Mesenchymal stem cell (in vitro differentiated cells and primary cell): ENCODE measurements at regions not wholly inside any gene's neighbourhood (a gene's known extent, or its start where the extent isn't known, plus 50 kb on each side); places are given as distances from the start of the nearest gene placed in this dataset.
"Not testable (repeated sequence)": the region's sequence is repeated elsewhere in the genome, so short reads cannot be mapped to it uniquely, and the experiment has no call there.

Experiments
- DNase-seq: peaks from one replicate; pipeline ENCODE4 v3.0.0-alpha.2; 2013
- H2AFZ ChIP-seq: one replicate; pipeline ENCODE4 v1.6.1; 2013; ENCODE audit warnings: low read depth, mild to moderate bottlenecking, control low read depth, inconsistent platforms, low read length, moderate library complexity
- H2AK5ac ChIP-seq: 2 replicates; pipeline ENCODE4 v1.6.1; 2013; ENCODE audit warnings: low read length, moderate library complexity, mild to moderate bottlenecking, inconsistent platforms; ENCODE audit not compliant: severe bottlenecking
- H2BK120ac ChIP-seq: one replicate; pipeline ENCODE4 v1.6.1; 2013; ENCODE audit warnings: low read depth, mild to moderate bottlenecking, inconsistent platforms, low read length, moderate library complexity
- H2BK12ac ChIP-seq, 2 experiments: one replicate each; pipeline ENCODE4 v1.6.1; 2013; ENCODE audit warnings: inconsistent platforms in 2 of 2, low read length in 2 of 2, mild to moderate bottlenecking in 2 of 2, moderate library complexity in 2 of 2, control low read depth in 1 of 2
- H2BK15ac ChIP-seq: one replicate; pipeline ENCODE4 v1.6.1; 2013; ENCODE audit warnings: mild to moderate bottlenecking, low read depth, inconsistent platforms; ENCODE audit not compliant: poor library complexity, severe bottlenecking
- H2BK5ac ChIP-seq: 2 replicates; pipeline ENCODE4 v1.6.1; 2013; ENCODE audit warnings: low read depth, mild to moderate bottlenecking, low read length, control low read depth, inconsistent platforms; ENCODE audit not compliant: poor library complexity, severe bottlenecking
- H3K14ac ChIP-seq, 2 experiments: one replicate each; pipeline ENCODE4 v1.6.1; 2013; ENCODE audit warnings: inconsistent platforms in 2 of 2, low read length in 2 of 2, control low read depth in 1 of 2, mild to moderate bottlenecking in 1 of 2, moderate library complexity in 1 of 2
- H3K18ac ChIP-seq, 2 experiments: one replicate each; pipeline ENCODE4 v1.6.1; 2013; ENCODE audit warnings: inconsistent platforms in 2 of 2, low read length in 2 of 2, control low read depth in 1 of 2, low read depth in 1 of 2, mild to moderate bottlenecking in 1 of 2
- H3K23ac ChIP-seq, 2 experiments: one replicate each; pipeline ENCODE4 v1.6.1; 2013; ENCODE audit warnings: inconsistent platforms in 2 of 2, low read length in 2 of 2, mild to moderate bottlenecking in 2 of 2, moderate library complexity in 2 of 2, control low read depth in 1 of 2
- H3K27ac ChIP-seq: 2 replicates; pipeline ENCODE4 v1.5.1; 2013; ENCODE audit warnings: mild to moderate bottlenecking, moderate library complexity, low read length, control low read depth, inconsistent platforms; ENCODE audit not compliant: poor library complexity, severe bottlenecking
- H3K27me3 ChIP-seq, 2 experiments: 2 replicates each; pipeline versions ENCODE4 v1.6.1 to v1.7.0; 2013; ENCODE audit warnings: low read length in 2 of 2, mild to moderate bottlenecking in 2 of 2, moderate library complexity in 2 of 2, control low read depth in 1 of 2, inconsistent platforms in 1 of 2; ENCODE audit not compliant: control insufficient read depth in 1 of 2, insufficient read depth in 1 of 2
- H3K36me3 ChIP-seq, 2 experiments: 2 replicates each; pipeline versions ENCODE4 v1.6.1 to v1.7.0; 2013; ENCODE audit warnings: low read length in 2 of 2, control low read depth in 1 of 2, inconsistent platforms in 1 of 2, low read depth in 1 of 2, mild to moderate bottlenecking in 1 of 2; ENCODE audit not compliant: insufficient read depth in 2 of 2, control insufficient read depth in 1 of 2
- H3K4ac ChIP-seq, 2 experiments: one replicate each; pipeline ENCODE4 v1.6.1; 2013; ENCODE audit warnings: inconsistent platforms in 2 of 2, low read length in 2 of 2, mild to moderate bottlenecking in 2 of 2, moderate library complexity in 2 of 2, control low read depth in 1 of 2, low read depth in 1 of 2
- H3K4me1 ChIP-seq: 2 replicates; pipeline ENCODE4 v1.6.1; 2013; ENCODE audit warnings: low read depth, low read length, control low read depth; ENCODE audit not compliant: control insufficient read depth, insufficient read depth
- H3K4me2 ChIP-seq: 2 replicates; pipeline ENCODE4 v1.6.1; 2013; ENCODE audit warnings: low read length, mild to moderate bottlenecking, inconsistent platforms; ENCODE audit not compliant: poor library complexity, severe bottlenecking
- H3K4me3 ChIP-seq, 2 experiments: 2 replicates each; pipeline versions ENCODE4 v1.5.1 to v1.7.0; 2013; ENCODE audit warnings: low read length in 2 of 2, mild to moderate bottlenecking in 2 of 2, control low read depth in 1 of 2, low read depth in 1 of 2; ENCODE audit not compliant: insufficient read depth in 1 of 2
- H3K79me1 ChIP-seq: replicated peaks from 2 replicates; pipeline ENCODE4 v1.6.1; 2013; ENCODE audit warnings: mild to moderate bottlenecking, control low read depth, low read length, inconsistent platforms; ENCODE audit not compliant: poor library complexity, severe bottlenecking
- H3K9ac ChIP-seq: 2 replicates; pipeline ENCODE4 v1.7.0; 2013; ENCODE audit warnings: mild to moderate bottlenecking, low read length, moderate library complexity
- H3K9me3 ChIP-seq: 2 replicates; pipeline ENCODE4 v1.7.0; 2013; ENCODE audit warnings: mild to moderate bottlenecking, low read length; ENCODE audit not compliant: control insufficient read depth
- H4K8ac ChIP-seq: one replicate; pipeline ENCODE4 v1.6.1; 2013; ENCODE audit warnings: inconsistent platforms, mild to moderate bottlenecking, low read length, moderate library complexity
- H4K91ac ChIP-seq: one replicate; pipeline ENCODE4 v1.6.1; 2013; ENCODE audit warnings: mild to moderate bottlenecking, low read length, inconsistent platforms
- whole genome bisulfite sequencing: methylation state at CpG from one replicate; pipeline ENCODE4 v1.1.7; 2013; ENCODE audit warnings: mixed read lengths; 5-methylcytosine and 5-hydroxymethylcytosine counted together

DNA sequence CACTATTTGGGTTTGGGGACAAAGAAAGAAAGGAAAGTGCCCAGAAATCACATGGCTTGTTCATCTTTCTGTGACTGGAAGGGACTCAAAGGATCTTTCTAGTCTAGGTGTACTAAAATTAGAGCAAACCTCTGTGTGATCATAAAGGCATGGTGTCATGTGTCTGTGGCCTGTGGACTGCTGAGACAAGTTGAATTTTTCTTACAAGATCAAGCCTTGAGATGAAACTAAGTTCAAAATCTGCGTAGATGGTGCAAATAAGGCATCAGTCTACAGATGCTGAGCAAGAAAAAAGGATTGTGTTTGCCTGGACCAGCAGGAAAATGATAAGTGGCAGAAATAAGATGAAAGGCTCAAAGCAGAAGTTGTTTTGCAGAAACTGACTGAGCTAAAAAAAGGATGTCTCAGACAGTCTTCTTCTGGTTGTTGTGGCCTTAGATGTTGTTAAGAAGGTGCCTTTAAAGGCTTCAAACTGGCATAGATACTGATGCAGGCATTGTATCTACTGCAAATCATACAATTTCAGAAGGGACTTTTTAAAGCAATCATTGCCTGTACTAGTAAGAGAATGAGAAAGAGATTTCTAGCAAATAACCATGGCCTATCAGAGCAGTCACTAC lies 97.2 kb downstream of the KLRB1 start:
- not testable (repeated sequence) for H3K36me3 ChIP-seq, H2BK5ac ChIP-seq, DNase-seq, H3K23ac ChIP-seq, H3K4me2 ChIP-seq, H3K27ac ChIP-seq, H2BK12ac ChIP-seq, H3K4me3 ChIP-seq, H3K27me3 ChIP-seq, H3K18ac ChIP-seq, H3K79me1 ChIP-seq, H2BK15ac ChIP-seq, H3K14ac ChIP-seq, H3K4me1 ChIP-seq, H4K91ac ChIP-seq, H4K8ac ChIP-seq, H2AK5ac ChIP-seq, H2AFZ ChIP-seq, H2BK120ac ChIP-seq, H3K4ac ChIP-seq, H3K9me3 ChIP-seq, H3K9ac ChIP-seq
- WGBS: no CpG with 5 or more reads among the region's 1 CpG

DNA sequence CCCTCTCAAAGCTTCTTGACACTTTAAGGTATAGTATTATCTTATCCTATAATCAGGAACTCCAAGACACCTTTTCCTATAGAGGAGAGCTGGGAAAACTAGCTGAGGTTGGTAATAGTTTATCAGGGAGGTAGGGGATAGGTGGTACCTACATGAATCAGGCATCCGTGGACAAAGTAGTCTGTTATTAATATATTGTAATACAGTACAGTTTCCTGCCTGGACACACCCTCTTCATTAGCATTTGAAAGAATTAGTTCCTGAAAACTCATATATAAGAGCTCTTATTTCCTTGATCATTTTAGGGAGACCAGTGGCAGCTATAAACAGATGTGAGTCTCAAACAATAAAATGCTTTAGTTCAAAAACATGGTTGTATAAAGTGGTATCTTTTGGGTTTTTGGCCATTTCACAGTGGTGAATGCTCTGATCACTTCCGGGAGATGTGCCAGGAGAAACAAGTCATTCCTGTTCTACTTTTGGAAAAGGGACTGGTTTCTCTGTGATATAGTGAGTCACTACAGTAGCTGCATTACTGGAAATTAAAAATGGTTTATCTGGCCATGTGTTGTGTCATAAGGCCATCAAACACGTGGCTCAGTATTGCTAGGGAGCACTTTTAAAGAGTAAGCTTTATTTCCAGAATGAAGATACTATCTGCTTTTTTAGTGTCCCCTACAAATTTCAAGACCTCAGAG lies 98.1 kb downstream of the KLRB1 start:
- H2BK12ac ChIP-seq: no peak overlapping the region
- H4K91ac ChIP-seq: no peak overlapping the region
- no peak for DNase-seq
- H3K36me3 ChIP-seq: no peaks in the 10 kb centered on the region
- H2BK120ac ChIP-seq: no peak overlapping the region
- H2BK15ac ChIP-seq: no peak overlapping the region
- H2BK5ac ChIP-seq: no peak overlapping the region
- H3K4me2 ChIP-seq: no peak overlapping the region
- no CpG with 5 or more reads among the region's 3 CpGs for WGBS
- no peak overlapping the region for H4K8ac ChIP-seq
- no peak overlapping the region for H3K27ac ChIP-seq
- no peak overlapping the region for H2AK5ac ChIP-seq
- H3K14ac ChIP-seq: no peak overlapping the region
- no peaks in the 10 kb centered on the region for H3K27me3 ChIP-seq
- H3K4ac ChIP-seq: no peak overlapping the region
- H2AFZ ChIP-seq: no peak overlapping the region
- H3K9ac ChIP-seq: no peak overlapping the region
- H3K9me3 ChIP-seq: no peaks in the 10 kb centered on the region
- H3K4me1 ChIP-seq: no peaks in the 10 kb centered on the region
- H3K79me1 ChIP-seq: no peaks in the 10 kb centered on the region
- H3K23ac ChIP-seq: no peak overlapping the region
- no peak overlapping the region for H3K18ac ChIP-seq
- H3K4me3 ChIP-seq: no peak overlapping the region

DNA sequence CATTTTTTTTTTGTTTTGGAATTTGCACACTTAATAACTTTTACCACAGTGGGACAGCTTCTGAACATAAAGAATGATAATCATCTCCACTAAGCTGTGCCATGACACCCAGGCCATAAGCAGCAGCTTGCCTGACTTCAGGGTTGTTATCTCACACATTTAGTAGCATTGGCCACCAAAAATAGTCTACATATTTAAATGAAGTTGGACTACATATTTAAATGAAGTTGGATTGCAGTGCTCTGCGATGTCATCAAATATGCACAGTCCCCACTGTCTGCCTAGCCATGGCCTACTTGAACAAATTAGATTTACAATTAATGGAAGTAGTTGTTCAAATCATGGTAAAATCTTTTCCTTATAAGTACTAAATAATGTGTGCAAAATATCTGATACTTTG lies 101.0 kb downstream of the KLRB1 start:
- no peak overlapping the region for H3K14ac ChIP-seq
- no peak overlapping the region for H3K4ac ChIP-seq
- H3K36me3 ChIP-seq: no peaks in the 10 kb centered on the region
- H3K23ac ChIP-seq: no peak overlapping the region
- H4K8ac ChIP-seq: no peak overlapping the region
- H3K9me3 ChIP-seq: no peaks in the 10 kb centered on the region
- H2AFZ ChIP-seq: no peak overlapping the region
- H3K18ac ChIP-seq: no peak overlapping the region
- no peaks in the 10 kb centered on the region for H3K79me1 ChIP-seq
- no peak overlapping the region for H3K4me3 ChIP-seq
- no peak overlapping the region for H3K9ac ChIP-seq
- H3K4me1 ChIP-seq: no peaks in the 10 kb centered on the region
- H4K91ac ChIP-seq: no peak overlapping the region
- H2BK15ac ChIP-seq: no peak overlapping the region
- no peak overlapping the region for H3K27ac ChIP-seq
- H2BK120ac ChIP-seq: no peak overlapping the region
- no CpG with 5 or more reads among the region's 1 CpG for WGBS
- H3K4me2 ChIP-seq: no peak overlapping the region
- H2BK5ac ChIP-seq: no peak overlapping the region
- H2BK12ac ChIP-seq: no peak overlapping the region
- no peak for DNase-seq
- H2AK5ac ChIP-seq: no peak overlapping the region
- H3K27me3 ChIP-seq: no peaks in the 10 kb centered on the region

DNA sequence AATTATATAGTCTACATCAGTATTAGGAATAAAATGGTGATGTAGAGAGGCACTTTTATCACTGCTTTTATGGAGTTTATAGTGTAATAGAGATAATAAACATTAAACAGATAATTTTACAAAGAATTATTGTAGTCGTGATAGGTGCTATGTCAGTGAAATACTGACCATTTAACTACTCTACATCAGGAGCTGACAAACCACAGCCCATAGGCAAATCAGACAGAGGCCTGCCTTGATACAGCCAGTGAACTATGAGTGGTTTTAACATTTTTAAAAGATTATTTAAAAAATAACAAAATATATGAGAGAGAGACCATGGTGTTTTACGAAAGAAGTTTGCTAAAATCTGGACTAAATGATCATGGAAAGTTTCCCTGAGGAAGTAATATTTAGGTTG lies 104.3 kb downstream of the KLRB1 start:
- H3K27ac ChIP-seq, H4K8ac ChIP-seq, H2AFZ ChIP-seq, H2BK12ac ChIP-seq, DNase-seq, H3K4ac ChIP-seq, H3K79me1 ChIP-seq, H3K36me3 ChIP-seq, H3K4me3 ChIP-seq, H2BK120ac ChIP-seq, H2AK5ac ChIP-seq, H2BK5ac ChIP-seq, H3K9ac ChIP-seq, H3K18ac ChIP-seq, H3K23ac ChIP-seq, H2BK15ac ChIP-seq, H3K9me3 ChIP-seq, H3K4me2 ChIP-seq, H3K14ac ChIP-seq, H4K91ac ChIP-seq, H3K4me1 ChIP-seq, H3K27me3 ChIP-seq: not testable (repeated sequence)
- WGBS: no CpG with 5 or more reads among the region's 2 CpGs
